ENCODE measurements at regions not wholly inside any gene's neighbourhood (a gene's known extent, or its start where the extent isn't known, plus 50 kb on each side); places are given as distances from the start of the nearest gene placed in this dataset.
A peak's percentile ranks its signal among the peaks of the same experiment; 100 is the strongest.

DNA sequence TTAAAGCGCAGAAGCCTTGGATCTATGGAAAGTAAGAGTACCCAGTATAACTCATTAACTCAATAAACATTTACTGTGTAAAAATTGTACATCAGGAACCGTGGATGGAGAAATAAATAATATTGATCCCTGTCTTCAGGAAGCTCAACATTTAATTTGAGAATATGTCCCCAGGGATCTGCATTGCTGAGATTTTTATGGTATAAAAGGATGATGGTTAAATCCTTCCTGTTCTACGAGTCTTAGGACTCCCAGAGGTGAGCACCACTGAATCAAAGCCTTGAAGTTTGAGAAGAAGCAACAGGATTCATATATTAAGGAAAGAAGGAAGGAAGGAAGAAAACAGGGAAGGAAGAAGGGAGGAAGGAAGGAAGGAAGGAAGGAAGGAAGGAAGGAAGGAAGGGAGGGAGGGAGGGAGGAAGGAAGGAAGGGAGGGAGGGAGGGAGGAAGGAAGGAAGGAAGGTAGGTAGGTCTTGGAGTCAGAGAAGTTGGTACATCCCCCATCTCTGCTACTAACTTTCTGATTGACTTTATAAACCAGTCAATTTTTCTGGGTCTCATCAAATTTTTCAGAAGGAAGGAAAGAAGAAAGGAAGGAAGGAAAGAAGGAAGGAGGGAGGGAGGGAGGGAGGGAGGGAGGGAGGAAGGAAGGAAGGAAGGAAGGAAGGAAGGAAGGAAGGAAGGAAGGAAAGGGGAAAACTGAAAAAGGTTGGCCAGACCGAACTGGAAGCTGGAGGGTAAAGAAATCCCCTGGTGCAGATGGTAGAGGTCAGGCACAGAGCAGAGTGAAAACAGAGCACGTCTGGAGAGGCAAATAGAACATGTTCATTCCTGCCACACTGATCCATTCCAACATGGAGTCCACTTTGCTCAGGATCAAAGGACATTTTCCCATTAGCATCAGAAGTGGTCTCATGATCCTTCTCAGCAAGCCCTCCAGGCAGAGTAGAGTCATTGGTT is 422.2 kb upstream of the CDH11 start:
- in situ Hi-C loops (cut with HindIII; ENCODE audit: low sequenced_read_pairs) = no loop called here
- H3K4me3 ChIP-seq (ENCODE audit: low read depth, low read length) = no peak overlapping the region
- TF ChIP-seq, protein P1, sequence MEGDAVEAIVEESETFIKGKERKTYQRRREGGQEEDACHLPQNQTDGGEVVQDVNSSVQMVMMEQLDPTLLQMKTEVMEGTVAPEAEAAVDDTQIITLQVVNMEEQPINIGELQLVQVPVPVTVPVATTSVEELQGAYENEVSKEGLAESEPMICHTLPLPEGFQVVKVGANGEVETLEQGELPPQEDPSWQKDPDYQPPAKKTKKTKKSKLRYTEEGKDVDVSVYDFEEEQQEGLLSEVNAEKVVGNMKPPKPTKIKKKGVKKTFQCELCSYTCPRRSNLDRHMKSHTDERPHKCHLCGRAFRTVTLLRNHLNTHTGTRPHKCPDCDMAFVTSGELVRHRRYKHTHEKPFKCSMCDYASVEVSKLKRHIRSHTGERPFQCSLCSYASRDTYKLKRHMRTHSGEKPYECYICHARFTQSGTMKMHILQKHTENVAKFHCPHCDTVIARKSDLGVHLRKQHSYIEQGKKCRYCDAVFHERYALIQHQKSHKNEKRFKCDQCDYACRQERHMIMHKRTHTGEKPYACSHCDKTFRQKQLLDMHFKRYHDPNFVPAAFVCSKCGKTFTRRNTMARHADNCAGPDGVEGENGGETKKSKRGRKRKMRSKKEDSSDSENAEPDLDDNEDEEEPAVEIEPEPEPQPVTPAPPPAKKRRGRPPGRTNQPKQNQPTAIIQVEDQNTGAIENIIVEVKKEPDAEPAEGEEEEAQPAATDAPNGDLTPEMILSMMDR (IDR thresholded peaks at IDR 0.05; ENCODE audit: low read depth, low read length) = no peak
- DNase-seq (ENCODE audit: low read depth, low spot score) = no peak

DNA sequence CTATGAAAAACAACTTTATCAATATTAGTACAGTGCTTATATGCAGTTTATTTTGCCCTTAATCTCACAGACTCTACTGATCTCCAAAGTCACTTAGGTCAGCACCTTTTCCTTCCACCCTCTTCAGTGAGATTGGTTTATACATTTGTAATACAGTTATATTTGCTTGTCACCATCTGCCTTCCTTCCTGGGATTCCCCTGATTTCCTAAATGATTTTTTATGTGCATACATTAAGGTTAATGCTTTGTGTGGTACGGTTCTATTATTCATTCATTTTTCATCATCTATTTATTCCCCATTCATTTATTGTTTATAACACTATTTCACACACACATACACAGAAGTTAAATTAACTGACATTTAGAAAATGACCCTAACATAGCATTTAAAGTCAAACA is 419.8 kb upstream of the CDH11 start:
- no peak for DNase-seq (ENCODE audit: low read depth, low spot score)
- H3K4me3 ChIP-seq (ENCODE audit: low read depth, low read length) = no peak overlapping the region
- in situ Hi-C loops (cut with HindIII; ENCODE audit: low sequenced_read_pairs) = no loop called here
- TF ChIP-seq, protein P1 (IDR thresholded peaks at IDR 0.05; ENCODE audit: low read depth, low read length) = no peak

DNA sequence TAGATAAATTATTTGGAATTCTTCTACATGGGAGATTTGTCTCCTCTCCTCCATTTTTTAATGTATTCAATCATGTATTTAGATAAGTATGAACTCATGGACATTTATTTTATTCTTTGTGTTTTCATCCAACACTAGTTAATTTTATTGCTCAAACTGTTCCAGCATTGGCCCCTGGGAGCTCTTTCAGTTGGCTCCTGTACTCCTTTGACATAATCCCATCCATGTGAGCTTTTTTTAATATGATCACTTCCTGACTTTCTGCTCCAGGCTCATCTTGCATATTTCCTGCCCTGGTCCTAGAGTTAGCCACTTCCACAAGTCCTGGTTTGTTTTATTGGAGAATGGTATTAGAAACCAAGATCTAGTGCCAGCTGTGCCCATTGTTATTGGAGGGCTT is 419.0 kb upstream of the CDH11 start:
- TF ChIP-seq, protein P1 (IDR thresholded peaks at IDR 0.05; ENCODE audit: low read depth, low read length) = no peak
- in situ Hi-C loops (cut with HindIII; ENCODE audit: low sequenced_read_pairs) = no loop called here
- no peak for DNase-seq (ENCODE audit: low read depth, low spot score)
- H3K4me3 ChIP-seq (ENCODE audit: low read depth, low read length) = no peak overlapping the region

DNA sequence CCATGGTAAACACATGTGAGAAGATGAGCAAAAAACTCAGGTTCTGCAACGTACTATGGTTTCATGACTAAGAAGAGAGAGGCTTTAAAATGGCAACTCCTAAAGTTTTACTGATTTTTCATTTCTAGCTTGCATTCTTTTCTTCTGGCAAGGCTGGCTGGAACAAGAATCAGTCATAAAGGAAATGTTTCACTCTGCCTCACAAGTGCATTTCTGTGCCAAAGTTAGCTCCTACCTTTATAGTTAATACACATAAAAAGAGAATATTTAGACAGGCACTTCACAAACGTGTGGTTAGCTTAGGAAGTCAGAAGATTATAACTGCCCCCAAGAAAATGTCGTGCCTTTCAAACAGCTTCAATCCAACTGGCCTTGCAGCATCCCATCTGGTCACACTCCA is 417.1 kb upstream of the CDH11 start:
- TF ChIP-seq, protein P1 (IDR thresholded peaks at IDR 0.05; ENCODE audit: low read depth, low read length) = no peak
- peak; percentile 46 for DNase-seq (ENCODE audit: low read depth, low spot score)
- no peak overlapping the region for H3K4me3 ChIP-seq (ENCODE audit: low read depth, low read length)
- in situ Hi-C loops (cut with HindIII; ENCODE audit: low sequenced_read_pairs) = no loop called here

DNA sequence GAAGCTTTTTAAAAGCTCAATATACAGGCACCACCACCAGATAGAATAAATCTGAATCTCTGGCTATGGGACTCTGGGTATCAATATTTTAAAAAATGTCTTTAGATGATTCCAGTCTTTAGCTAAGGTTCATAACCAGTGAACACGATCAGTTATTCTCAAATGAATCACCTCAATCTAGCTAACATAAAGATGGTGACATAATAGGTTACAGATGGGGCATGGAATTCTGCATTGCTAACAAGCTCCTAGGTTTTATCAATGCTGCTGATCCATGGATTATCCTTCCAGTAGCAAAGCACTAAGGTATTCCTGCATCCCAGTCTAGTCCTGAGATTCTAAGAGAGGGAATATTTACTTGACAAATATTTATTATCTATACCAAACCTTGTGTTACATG is 415.5 kb upstream of the CDH11 start:
- in situ Hi-C loops (cut with HindIII; ENCODE audit: low sequenced_read_pairs) = no loop called here
- DNase-seq (ENCODE audit: low read depth, low spot score) = no peak
- no peak overlapping the region for H3K4me3 ChIP-seq (ENCODE audit: low read depth, low read length)
- TF ChIP-seq, protein P1 (IDR thresholded peaks at IDR 0.05; ENCODE audit: low read depth, low read length) = no peak

DNA sequence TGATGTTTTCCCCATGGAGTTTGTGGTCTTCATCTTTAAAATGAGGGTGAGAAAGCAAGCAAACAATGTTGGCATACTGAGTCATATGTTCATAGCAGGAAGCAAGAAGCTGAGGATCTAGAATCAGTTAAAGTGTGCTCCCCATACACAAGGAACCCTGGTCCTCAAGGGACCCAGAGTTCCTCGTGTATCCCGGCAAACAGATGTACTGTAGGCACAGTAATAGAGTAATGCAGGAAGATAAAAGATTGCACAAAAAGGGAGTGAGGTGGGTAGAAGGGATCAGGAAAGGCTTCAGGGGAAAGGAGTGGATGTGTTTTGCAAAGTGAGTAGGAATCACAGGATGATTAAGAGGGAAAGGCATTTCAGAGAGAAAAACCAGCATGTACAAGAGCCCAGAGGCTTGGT is 412.3 kb upstream of the CDH11 start:
- TF ChIP-seq, protein P1 (IDR thresholded peaks at IDR 0.05; ENCODE audit: low read depth, low read length) = no peak
- DNase-seq (ENCODE audit: low read depth, low spot score) = no peak
- H3K4me3 ChIP-seq (ENCODE audit: low read depth, low read length) = no peak overlapping the region
- in situ Hi-C loops (cut with HindIII; ENCODE audit: low sequenced_read_pairs) = no loop called here
